HuH-7.5 (cell line): ENCODE measurements at regions not wholly inside any gene's neighbourhood (a gene's known extent, or its start where the extent isn't known, plus 50 kb on each side); places are given as distances from the start of the nearest gene placed in this dataset.
"Not testable (repeated sequence)": the region's sequence is repeated elsewhere in the genome, so short reads cannot be mapped to it uniquely, and the experiment has no call there.

Experiments
- DNase-seq: peaks from one replicate; pipeline ENCODE4 v3.0.0; 2011; ENCODE audit warnings: low spot score

DNA sequence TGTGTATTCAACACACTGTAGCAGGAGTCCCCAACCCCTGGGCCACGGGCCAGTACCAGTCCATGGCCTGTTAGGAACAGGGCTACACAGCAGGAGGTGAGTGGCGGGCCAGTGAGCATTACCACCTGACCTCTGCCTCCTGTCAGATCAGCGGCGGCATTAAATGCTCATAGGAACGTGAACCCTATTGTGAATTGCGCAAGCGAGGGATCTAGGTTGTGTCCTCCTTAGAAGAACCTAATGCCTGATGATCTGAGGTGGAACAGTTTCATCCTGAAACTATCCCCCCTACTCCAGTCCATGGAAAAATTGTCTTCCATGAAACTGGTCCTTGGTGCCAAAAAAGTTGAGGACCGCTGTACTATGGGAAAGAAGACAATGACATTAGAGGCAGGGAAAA lies 386.9 kb downstream of the PREX1 start:
- no peak for DNase-seq

DNA sequence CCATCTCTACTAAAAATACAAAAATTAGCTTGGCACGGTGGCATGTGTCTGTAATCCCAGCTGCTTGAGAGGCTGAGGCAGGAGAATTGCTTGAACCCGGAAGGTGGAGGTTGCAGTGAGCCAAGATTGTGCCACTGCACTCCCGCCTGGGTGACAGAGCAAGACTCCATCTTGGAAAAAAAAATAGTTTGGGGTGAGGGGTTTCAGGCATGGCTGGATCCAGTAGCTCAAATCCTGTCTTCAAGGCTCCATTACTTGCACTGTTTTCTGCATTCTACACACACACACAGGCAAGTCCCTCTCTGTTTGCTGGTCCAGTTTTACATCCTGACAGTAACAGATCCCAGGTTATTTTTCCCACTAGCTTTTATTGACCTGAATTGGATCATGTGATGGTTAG lies 387.5 kb downstream of the PREX1 start:
- DNase-seq = not testable (repeated sequence)

DNA sequence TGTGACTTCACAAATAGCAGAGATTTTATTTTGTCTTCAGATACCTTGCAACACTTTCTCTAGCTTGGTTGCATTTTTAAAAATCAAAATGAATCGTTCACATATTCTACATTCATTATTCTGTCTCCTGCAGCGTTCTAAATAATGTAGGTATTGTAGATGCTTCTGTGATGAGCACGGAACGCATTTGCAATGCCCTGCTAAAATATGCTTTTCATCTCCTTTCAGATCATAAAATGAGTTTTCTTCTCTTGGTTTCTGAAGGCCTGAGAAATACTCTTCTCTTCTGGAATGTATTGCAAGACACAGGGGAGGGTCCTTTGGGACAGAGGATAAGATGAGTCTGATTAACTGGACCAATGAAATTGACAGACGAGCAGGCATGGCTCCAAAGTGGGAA lies 390.7 kb downstream of the PREX1 start:
- no peak for DNase-seq

DNA sequence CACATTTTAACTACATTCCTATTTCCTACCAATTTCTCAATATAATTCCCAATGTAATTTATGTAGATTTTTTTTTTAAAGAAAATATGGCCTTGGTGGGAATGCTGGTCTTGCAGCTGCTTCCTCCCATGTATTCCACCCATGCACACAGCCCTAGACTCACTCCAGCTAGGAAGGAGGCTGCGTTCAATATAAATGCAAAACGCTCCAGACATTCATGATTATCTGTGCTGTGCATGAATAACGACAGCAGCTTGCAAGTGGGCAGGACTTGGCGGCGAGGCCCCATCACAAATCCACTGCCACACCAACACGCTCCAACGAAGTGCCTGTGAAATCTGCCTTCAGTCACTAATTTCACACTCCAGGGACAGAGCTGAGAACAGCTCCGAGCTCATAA lies 391.2 kb downstream of the PREX1 start:
- DNase-seq = not testable (repeated sequence)

DNA sequence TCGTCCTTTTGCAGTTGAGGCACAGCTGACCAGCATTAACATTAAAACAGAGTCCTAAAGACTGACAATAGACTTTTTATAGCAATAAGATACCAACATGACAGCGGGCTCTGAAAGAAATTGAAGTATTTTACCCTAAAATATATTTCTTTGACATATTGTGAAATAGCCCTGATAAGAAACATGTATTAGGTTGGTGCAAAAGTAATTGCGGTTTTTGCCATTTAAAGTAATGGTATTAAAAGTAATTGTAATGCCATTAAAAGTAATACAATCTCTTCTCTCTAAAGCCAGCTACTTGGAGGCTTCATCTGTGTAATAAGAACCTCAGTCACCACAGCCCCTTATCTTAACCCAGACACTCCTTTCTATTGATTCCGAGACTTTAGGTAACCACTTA lies 394.6 kb downstream of the PREX1 start:
- DNase-seq = no peak

DNA sequence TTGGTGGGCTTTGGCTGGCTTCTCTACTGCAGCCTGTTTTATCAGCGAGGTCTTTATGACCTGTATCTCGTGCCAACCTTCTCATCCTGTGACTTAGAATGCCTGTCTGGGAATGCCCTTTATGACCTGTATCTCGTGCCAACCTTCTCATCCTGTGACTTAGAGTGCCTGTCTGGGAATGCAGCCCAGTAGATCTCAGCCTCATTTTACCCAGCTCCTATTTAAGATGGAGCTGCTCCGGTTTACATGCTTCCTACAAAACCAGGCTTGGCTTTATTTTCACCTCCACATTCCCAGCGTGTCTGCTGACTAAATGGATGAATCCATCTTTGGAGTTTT lies 395.3 kb downstream of the PREX1 start:
- DNase-seq = no peak

DNA sequence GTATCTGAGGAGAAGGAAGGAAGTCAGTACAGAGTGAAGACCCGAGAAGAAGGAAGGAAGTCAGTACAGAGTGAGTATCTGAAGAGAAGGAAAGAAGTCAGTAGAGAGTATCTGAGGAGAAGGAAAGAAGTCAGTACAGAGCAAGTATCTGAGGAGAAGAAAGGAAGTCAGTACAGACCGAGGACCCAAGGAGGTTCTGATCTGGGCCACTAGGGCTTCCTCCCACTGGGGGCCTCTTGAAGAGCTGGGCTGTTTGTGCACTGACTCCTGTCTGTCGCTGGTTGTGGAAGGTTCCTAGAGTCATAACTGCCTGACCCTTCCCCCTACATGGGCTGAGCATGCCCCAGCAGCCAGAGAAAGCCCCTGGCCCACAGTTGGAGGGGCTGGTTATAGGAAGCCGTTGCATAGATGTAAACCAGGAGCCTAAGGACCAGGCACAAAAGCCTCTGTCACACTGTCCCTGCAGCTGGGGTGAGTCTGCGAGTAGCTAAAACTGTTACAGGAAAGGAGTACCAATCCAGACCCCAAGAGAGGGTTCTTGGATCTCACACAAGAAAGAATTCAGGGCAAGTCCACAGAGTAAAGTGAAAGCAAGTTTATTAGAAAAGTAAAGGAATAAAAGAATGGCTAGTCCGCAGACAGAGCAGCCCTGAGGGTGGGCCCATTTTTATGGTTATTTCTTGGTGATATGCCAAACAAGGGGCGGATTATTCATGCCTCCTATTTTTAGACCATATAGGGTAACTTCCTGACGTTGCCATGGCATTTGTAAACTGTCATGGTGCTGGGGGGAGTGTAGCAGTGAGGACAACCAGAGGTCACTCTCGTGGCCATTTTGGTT lies 395.9 kb downstream of the PREX1 start:
- no peak for DNase-seq

DNA sequence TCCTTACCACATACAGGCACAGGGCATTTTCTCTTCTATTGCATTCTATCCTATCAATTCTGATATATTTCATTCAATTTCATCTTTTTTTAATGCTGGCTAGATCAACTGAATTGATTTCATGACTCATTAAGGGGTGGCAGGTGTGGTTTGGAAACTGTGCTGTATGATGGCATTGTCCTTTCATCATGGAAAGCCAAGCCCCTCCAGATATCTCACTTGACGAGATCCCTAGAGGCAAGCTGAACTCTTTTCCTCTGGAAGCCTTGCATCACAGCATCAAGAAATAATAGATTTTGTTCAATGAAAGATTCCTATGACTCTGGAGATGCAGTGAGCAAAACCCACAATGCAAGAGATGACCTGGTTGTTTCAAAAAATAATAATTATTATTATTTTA lies 401.2 kb downstream of the PREX1 start:
- DNase-seq = no peak

DNA sequence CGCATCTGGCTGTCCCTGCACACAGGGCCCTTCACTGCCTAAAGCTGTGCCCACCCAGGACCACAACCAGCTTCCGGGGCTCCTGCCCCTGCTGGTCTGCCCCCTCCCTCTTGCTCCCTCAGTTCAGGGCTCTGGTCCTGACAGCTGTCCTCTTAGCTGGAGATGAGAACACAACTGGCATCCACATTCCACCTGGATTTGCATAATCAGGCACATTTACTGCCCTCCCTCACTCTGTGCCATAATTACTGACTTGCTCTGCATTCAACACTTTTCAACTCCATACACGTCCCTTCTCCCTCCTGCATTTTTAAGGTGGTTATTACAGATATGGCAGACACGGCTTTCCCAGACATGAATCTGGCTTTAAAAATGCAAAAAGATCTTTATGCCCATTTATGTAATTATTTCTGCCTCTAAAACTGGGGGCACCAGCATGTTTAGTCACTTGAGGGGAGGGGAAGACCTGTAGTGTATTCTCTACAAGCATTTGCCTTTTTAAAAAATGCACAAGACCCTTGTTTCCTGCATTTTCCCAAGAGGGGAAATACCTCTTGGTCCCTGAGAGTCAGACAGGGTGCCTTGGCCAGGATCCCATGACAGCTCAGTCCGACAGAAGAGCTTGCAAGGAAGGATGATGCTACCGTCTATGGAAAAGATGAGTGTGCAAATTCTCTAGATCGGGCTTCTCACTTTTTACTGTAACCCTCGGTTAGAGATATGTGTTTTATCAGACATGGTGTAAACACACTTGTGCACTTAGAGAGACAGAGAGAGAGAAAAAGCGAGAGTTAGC lies 401.8 kb downstream of the PREX1 start:
- DNase-seq = no peak

DNA sequence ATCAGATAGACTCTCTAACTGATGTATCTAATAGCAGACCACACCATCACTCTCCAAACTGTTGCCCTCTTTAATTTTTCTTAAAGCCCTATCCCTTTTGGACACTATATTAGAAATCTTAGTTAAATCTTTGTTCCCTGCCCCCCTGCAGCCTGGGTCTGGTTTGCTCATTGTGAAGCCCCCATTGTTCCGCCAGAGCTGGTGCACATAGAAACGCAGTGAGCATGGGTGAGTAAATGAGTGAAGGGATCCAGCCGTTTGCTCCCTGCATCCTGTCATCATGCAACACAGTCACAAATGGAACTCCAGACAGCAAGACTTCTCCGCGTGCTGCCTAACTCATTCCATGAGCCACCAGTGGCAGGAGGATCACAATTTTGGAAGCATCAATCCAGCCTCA lies 402.5 kb downstream of the PREX1 start:
- DNase-seq = no peak

DNA sequence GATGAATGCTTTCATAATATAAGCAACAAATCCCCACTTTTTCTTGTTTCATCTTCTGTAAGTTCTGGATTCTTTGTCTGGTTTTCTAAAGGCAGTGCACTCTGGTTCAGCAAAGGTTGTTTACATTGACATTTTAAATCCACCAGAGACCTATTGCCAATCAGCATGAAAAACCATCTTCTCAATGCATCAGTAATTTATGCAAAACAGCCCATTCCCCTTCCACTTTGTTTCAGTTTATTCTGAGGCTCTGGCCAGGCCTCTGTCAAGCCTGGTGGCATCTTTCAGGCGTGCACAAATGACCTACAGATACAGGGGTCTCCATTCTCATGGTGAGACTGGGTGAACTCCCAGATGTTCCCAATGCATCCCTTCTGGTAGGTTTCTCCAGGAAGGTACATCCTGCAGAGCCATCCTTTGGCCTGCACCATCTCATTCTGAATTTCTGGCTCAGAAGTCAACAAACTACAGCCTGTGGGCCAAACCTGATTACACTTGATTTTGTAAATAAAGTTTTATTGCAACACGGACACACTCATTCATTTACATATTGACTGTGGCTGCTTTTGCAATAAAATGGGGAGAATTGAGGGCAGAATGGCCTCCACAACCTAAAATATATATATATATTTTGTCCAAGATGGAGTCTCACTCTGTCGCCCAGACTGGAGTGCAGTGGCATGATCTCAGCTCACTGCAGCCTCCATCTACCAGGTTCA lies 405.4 kb downstream of the PREX1 start:
- no peak for DNase-seq

DNA sequence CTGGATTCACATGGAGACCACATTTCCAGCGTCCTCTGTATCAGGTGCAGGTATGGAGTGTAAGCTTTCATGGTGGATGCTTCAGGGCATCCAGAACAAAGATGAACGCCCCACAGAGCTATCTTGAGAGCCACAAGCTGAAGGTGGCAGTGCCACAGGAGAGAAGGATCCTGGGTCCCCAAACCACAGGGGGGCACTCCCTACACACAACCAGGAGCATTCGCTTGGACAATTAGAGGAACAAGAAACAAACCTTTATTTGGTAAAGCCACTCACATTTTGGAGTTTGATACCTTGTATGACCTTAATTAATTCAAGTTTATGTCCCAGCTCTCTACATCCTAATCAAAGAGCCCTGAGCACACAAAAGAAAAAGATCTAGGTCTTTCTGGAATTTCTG lies 406.3 kb downstream of the PREX1 start:
- DNase-seq = peak; percentile 29

DNA sequence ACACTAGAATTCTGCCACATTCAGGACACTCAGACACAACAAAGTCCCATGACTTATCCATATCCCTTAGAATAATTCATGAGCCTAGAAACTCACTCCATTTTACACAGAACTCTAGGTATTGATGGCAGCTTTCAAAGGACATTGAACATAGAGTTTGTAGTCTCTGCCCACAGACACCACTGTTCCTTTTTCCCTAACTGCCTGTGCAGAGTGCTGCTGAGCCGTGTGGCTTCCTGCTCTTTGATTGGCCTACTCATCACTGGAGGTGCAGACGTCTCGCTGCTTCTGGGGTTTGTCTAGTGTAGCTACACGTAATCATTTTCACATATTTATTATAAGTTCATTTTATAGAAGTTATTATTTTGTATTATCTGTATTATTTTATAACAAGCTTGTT lies 407.6 kb downstream of the PREX1 start:
- DNase-seq = no peak

DNA sequence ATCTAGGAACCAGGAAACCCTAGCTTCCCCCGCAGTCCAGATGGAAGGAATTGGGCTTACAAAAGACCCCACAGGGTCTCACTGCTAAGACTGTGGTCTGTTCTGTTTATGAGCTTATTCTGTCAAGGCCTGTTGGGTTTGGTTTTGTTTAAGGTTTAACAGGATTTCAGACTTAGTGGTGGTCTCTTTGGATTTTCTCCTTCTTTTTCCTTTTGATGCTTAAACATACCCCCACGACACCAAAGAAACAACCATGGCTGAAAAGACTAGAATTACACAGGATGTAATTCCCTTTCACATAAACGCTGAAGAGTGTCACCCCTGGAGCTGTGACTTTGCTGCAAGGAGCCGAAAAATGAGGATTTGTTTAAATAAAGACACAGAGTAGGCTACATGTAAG lies 408.6 kb downstream of the PREX1 start:
- no peak for DNase-seq

DNA sequence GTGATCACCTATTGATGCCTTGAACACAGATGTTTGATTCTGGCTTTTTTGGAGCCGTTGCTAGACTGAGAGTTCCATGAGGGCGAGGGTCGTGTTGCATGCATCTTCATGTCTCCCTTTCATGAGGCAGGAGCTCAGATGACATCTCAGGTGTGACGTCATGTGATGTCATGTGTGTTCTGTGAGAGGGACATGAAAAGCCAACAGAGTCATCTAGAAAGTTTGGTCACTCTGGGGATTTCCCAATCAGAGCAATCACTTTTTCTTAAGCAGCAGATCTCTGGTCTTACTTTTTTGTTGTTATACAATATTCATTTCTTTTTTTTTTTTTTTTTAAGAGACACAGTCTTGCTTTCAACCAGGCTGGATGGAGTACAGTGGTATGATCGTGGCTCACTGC lies 411.8 kb downstream of the PREX1 start:
- no peak for DNase-seq

DNA sequence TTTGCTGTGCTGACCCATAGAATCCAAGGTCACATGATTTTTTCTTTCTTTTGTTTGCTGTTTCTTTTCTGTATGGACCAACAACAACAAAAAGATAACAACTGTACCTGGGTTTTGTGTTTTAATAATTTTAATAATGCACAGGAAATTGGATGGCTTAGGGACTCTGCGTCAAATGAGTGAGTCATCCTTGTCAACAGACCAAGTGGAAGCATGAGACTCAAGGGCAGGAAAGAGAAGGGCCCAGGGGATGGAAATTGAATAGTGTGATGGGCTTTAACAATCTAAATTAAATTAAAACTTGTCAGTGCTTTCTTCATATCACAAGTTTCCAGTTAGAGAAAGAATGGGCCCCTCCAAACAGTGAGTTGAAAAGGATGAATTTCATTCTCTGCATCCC lies 413.0 kb downstream of the PREX1 start:
- DNase-seq = no peak

DNA sequence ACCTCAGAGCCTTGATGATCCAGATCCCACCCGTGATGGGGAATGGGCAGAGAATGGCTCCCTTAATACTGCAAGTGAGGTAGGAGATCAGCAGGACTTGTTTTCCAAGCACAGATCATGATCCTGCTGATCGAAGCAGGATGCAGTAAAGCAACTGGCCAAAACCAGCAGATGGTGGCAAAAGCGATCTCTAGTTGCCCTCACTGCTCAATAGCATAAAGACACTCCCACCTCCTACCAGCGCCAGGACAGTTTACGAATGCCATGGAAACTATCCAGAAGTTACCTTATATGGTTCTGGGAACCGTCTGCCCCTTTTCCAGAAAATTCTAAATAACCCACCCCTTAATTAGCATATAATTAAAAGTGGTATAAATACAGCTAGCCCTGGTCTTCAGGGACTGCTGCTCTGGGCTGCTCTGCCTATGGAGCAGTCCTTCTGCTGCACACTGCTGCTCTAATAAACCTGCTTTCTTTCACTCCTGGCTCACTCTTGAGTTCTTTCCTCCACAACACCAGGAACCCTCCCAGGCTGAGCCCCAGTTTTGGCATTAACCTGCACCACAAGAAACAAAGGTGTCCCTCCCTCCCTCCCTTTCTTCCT lies 415.8 kb downstream of the PREX1 start:
- DNase-seq = no peak

DNA sequence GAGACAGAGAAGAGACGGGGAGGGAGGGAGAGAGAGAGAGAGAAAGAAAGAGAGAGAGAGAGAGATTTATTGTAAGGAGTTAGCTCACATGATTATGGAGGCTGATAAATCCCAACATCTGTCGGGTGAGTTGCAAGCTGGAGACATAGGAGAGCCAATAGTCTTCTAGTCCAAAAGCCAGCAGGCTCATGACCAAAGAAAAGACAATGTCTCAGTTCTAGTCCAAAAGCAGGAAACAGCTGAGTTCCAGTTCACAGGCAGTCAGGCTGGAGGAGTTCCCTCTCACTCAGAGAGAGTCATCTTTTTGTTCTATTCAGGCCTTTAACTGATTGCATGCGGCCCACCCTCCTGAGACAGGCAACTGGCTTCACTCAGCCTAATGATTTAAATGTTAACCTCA lies 416.6 kb downstream of the PREX1 start:
- DNase-seq = no peak

DNA sequence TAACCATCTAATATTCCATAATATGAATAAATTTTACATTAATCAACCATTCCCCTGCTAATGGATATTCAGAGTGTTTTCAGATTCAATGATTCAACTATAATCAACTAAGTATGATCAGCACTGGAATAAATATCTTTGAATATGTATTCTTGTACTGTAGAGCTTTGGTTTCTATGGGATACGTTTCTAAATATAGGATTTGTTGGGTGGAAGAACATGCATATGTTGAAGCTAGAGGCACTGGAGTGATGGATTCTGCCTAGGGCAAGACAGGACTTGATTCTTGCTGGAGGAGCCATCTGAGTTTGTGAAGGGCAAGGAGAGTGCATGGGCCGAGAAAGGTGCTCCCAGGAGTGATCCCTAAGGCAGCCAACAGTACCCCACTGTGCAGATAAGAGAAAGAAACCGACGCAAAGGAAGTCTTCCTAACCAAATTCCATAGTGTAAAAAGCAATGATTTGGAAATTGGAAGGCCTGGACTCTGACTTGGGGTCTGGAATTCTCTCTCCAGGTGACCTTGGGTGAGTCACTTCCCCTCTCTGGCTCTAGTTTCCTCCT lies 418.7 kb downstream of the PREX1 start:
- no peak for DNase-seq

DNA sequence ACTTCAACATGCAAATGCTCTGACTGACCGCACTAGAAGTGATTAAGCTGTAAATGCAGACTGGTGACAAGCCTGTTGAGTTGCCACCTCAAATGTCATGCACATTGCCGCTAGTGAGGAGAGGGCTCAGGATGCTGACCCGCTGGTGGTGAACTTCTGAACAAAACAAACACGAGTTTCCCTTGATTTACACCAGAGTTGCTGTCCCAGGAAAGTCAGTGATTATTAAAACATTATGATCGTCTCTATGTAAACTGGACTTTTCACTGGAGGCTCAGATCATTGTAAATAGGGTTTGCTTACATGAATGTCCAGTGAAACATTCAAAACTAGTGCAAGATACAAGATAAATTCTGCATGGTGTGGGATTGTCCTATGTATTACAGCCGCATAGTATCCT lies 420.1 kb downstream of the PREX1 start:
- no peak for DNase-seq

DNA sequence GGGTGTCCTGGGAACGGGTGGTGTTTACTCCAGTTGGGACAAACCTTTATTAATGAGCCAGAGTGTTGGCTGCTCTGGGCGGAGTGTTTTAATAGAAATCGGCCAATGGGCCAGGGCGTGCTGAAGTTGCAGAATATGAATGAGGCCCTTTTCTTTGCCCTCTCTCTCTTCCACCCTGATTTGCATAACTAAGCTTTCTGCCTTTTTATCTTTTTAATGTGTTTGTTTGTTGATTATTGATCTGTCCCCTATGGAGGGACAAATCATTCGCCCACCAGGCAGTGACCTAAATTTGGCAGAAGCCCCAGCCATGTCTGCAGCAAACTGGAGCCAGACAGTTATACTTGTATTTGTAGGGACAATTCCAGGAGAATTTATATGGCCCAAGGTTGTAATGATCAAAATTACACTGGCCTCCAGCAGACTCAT lies 420.9 kb downstream of the PREX1 start:
- no peak for DNase-seq

DNA sequence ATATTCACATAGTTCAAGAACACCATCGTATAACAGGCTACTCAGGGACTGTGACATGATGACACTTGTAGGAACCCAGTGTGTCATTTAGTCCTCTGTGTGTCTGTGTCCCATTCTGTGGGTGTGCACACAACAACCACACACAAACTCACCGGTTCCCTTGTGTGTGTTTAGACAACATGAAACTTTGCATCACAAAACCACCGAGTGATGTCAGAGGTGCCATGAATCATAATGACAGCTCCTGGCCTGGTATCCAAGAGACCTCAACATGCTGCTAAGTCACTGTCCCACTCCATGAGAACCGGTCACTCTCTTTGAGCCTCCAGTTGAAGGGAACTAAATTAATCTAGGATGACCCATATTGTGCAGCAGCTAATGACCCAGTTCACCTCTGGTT lies 421.3 kb downstream of the PREX1 start:
- DNase-seq = no peak
